HG03460 (cell line): ENCODE measurements at regions not wholly inside any gene's neighbourhood (a gene's known extent, or its start where the extent isn't known, plus 50 kb on each side); places are given as distances from the start of the nearest gene placed in this dataset.

Source experiments
- ATAC-seq: cut with Tn5 transposase; IDR thresholded peaks from one replicate; pipeline ENCODE4 v1.9.1; 2021; ENCODE audit not compliant: unreplicated experiment

DNA sequence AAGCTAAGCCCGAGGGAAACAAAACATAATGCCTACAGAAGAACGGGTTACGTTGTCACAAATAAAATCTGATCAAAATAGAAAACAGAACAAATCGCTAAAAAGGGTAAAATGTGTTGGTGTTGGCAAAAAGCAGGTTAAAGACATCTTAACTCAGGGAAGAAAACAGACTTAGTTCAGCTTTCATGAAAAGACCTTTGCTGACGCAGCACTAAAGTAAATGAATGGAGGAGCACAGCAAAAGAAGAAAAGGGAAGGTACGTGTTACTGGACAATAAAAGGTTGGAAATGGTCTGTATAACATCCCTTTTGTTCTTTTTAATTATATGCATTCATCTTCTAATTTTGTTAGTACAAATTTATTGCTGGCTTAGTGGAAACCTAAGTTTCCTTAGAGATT lies 117.4 kb upstream of the DSEL start:
- ATAC-seq, result no peak

DNA sequence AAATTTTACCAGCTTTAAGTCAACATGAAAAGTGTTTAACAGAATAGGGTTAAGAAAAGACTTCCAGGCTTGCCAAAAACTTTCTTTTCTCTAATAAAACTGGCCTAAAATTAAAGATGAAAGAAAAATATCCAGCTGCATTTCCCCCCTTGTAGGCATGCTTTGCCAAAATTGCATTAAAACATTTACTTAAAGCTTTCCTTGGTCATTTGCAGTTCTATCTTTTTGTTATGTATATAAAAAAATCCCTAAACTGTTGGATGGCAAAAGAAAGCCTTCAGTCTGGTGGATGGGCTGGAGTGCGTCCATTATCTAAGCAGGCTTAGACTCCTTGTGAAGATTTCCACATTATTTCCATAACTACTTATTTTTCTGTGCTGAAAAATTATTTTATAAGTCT lies 105.4 kb upstream of the DSEL start:
- ATAC-seq, result no peak

DNA sequence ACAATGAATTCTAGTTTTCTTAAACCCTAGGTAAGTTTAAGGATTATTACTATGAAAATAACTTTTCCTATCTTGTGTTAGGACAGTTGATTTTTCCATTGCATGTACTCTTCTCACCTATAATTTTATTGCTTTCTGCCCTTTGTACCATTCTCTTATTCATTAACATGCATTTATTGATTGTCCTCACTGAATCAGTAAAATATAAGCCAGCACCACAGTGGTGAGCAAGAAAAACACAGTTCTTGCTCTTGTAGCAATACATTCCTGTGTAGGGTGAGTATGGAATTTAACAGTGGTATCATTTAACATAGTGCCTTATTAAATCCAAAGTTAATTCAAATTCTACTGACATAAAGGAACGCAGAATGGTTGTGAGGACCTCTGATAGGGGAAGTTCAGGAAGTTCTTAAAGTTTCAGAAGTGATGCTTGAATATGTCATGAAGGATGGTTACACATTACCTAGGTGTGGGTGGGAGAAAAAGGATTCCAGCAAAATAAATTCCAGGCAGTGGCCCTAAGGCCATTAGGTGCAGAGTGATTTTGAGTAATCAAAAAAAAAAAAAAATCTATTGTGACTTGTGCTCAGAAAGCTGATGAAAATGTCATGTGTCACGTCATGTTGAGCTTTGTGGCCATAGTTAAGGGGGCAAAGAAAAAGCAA lies 104.7 kb upstream of the DSEL start:
- ATAC-seq, result no peak

DNA sequence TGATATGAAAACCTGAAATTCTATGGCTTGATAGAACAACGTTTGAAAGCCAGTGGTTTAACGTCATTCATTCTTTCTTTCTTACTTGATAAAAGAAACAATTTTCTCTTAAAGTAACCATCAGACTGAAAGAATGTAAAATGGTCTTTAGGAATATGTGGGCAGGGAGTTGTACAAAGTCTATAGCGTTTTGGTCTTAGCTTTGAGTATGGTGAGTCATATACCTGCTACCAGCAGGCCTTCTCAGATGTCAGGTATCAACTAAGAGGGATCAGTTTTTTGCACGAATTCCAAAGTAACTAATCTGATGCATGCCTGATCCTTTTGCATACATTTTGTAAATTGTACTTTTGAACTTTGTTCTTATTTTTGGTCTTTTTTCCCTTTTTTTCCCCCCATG lies 101.5 kb upstream of the DSEL start:
- ATAC-seq, result no peak

DNA sequence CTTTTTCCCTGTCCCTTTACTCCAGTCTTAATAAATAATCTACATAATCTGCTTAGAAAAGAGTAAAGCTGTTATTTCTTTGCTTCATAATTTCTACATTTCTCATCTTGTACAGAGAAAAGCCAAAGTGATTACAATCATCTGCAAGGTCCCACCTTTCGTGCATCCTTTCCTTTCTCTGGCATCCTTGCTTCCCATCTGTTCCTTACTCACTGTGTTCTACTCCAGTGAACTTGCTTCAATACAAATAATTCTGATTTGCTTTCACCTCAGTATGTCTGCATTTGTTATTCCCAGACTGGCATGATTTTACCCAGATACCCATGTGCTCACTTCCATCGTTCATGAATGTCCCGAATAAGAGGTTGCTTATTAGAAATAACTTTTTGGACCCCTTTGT lies 99.4 kb upstream of the DSEL start:
- no peak for ATAC-seq

DNA sequence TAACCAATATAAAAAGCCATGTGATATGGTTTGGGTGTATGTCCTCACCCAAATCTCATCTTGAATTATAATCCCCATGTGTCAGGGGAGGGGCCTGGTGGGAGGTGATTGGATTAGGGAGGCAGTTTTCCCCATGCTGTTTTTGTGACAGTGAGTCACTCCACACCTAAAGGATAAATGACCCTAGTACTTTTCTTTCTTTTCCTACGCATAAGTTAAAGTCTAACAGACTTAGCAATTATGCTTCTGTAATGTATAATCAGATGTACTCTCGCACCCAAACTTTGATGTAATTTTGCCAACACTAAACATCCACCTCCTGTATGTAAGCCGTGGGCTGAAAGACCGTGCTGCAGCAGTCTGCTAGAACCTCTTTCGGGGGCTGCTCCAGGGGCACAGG lies 97.2 kb upstream of the DSEL start:
- ATAC-seq, result no peak

DNA sequence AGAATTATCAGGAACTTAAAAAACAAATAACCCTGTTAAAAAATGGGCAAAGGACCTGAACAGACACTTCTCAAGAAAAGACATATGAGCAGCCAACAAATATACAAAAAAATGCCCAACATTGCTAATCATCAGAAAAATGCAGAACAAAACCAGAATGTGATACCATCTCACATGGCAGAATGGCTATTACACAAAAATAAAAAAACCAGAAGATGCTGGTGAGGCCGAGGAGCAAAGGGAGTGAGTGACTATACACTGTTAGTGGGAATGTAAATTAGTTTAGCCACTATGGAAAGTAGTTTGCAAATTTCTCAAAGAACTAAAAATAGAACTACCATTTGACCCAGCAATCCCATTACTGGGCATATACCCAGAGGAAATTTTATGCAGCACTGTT lies 95.8 kb upstream of the DSEL start:
- ATAC-seq, result no peak

DNA sequence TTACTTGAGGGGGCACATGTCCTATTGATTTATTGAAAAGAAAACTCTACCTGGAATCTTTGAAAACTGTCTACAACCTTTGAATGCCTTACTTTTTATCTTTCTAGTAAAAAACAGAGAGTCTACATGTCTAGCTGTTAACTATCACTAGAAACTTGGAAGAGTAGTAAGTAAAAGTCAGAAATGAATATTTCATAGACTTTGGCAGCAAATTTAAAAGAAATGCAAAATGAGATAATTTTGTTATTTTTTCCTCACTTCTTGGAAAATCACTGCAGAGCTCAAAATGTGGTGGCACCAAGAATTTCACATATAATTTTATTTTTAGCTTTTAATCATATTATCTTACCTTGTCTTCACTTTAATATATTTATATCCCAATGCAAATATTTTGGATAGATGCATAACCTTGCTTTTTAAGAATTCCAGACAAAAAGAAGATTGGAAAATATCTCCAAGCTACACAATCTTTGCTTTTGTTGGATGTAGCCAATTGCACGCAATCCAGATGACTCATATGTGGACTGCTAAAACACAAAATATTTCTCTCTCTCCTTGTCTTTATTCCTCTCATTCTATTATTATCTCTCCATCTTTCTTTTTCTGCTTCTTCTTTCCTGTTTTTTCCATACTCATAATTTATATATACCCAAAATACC lies 92.2 kb upstream of the DSEL start:
- no peak for ATAC-seq

DNA sequence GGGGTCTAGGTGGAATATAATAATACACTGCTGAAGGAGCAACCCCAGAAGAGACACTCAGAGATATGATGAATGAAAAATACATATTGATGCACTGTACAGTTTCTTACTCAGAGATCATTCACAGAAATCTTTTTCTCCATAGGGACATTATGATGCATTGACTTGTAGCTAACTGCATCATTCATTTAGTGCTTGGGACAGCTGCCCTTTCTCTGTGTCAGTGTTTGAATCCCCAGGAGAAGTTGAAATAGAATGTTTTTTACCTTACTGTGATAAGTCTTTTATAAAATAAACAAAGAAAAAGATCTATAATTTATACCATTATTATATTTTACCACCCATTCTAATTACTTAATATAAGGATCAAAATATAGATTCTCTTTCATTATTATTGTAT lies 91.7 kb upstream of the DSEL start:
- no peak for ATAC-seq

DNA sequence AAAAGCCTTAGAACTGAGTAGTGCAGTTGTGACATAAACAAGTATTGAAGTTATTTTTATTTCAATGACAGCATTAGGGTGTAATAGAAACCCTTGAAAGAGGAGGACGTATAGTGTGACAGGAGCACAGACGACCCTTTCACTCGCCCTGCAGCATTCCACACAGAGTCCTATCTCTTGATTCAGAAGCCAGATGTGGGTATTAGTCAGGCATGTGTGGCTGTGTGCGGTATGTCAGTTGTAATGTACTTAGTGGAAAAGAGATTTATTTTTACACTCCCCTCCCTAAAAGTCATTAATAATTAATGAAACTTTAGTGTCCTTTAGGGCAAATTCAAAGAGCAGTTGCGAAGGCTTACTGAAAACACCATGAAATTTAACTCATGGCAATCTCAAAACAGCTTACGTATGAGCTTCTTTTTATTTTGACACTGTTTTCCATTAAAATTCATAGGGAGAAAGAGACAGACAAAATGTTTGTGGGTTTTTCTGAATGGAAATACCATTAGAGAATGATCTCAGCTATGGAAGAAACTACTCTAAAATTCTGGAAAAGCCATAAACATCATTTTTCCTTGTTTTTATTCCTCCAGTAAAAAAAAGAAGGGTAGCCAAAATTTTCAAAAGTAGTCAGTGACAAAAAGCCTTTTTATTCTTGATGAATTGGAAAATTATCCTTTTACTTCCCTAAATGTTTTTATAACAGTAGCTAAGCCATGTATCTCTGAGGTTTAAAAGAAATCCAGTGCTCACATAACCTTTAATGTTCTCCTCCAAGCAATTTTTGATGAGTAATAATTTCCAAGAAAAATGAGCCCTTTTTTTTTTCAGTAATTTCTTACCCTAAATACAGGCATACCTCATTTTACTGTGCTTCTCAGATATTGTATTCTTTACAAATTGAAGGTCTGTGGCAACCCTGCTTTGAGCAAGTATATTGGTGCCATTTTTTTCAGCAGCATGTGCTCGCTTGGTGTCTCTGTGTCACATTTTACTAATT lies 84.0 kb upstream of the DSEL start:
- no peak for ATAC-seq

DNA sequence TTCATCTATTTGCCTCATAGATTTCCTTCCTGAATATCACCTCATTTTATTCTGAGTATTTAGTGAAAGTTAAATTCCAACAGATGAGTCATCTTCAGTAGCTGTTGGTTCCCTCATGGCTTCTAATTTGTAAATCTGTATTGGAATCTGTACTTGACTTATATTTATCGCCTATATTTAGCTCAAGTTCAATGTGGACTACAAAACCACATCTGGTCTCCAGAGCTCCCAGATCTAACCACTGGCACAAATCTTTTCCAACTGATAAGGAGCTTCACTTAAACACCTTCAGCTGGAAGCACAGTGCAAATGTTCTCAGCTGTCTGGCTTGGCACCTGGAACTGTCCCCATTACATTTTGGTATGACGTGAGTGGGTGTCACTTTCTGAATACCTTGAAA lies 82.8 kb upstream of the DSEL start:
- no peak for ATAC-seq

DNA sequence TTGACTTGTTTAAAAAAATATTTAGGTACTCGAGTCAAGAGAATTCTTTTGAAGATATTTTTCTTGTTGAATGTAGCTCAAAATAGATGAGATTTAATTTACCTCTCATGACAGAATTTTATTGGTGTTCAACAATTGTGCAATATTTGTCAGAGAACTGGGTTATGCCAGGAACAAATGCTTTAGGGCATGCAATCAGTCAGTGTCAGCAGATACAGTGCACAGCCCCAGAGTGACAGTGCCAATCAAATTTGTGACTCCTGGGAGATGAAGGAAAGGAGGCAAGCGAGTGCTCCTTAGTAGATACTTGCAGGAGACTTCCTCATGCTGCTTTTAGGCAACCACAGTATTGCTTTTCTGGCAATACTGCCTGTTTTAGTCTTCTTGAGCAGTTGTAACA lies 81.2 kb upstream of the DSEL start:
- ATAC-seq, result no peak

DNA sequence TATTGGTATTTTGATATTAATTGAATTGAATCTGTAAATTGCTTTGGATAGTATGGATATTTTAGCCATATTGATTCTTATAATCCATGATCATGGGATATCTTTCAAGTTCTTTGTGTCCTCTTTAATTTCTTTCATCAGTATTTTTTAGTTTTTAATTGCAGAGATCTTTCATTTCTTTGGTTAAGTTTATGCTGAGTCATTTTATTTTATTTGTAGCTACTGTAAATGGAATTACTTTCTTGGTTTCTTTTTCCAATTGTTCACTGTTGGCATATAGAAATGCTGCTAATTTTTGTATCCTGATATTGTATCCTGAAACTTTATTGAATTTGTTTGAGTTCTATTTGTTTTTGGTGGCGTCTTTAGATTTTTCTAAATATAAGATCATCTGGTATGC lies 79.5 kb upstream of the DSEL start:
- no peak for ATAC-seq

DNA sequence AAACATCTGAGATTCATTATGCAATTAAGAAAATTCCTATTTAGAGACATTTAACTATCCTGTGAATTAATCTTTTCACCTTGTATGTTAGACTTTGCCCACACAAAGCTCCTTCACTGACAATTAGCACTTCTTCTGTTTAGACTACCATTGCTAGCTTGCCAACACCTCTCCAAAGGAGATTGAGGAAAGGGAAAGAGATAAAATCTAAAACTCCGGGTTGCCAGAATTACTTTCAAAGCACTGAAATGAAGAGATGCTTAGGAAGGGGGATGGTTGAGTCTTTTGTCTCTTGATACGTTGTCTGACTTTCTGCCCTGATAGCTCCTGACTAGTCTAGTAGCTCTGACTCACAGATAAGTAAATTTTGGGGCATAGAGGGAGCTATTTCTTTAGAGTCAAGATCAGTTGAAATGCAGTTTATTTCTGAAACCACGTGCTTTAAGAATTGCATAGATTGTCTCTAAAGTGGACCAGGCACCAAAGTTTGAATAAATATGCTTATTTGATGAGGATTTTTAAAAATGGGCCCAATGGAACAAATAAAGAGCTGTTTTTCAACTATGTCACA lies 74.1 kb upstream of the DSEL start:
- no peak for ATAC-seq

DNA sequence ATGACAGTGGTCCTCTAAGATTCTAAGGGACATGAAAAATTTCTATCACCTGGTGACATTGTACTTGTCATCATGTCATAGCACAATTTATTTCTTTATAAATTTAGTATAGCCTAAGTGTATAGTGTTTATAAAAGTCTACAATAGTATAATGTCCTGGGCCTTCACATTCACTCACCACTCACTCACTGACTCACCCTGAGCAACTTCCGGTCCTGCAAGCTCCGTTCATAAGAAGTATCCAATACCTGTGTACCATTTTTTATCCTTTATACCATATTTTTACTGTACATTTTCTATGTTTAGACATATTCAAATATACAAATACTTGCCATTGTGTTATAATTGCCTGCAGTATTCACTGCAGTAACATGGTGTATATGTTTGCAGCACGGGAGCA lies 72.8 kb upstream of the DSEL start:
- no peak for ATAC-seq

DNA sequence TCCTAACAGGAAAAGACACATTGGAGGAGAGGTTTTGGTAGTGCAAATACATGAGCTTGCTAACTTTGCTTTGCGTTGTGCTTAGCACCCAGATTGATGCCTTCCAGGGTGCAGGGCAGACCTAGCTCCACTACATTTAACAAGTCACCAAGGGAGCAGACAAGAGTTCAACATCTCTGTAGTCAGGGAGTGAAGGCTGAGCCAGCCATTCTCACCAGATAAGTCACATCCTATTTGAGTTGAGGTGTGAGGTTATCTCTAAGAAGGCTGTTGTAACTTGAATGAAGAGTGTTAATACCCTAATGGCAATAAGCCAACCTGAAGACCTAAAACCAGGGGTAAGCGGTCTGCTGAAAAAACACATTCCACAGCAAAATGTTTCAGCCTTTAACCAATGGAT lies 69.6 kb upstream of the DSEL start:
- ATAC-seq, result no peak

DNA sequence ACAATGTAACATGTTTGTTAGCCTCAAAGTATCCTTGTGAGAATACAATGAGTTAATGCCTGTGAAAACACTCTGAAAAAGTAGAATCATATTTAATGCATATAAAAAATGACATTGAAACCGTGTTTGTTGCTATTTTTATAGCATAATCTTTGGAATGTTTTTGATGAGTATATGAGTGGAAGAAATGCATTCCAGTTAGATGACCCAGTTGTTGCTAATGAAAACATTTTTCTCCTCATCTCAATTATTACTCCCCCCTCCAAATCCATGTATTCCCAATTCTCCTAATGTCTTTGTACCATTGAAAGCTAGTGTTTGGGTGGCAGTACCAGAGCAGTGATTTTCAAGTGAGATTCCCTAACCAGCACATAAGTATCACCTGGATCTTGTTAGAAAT lies 67.1 kb upstream of the DSEL start:
- ATAC-seq, result no peak

DNA sequence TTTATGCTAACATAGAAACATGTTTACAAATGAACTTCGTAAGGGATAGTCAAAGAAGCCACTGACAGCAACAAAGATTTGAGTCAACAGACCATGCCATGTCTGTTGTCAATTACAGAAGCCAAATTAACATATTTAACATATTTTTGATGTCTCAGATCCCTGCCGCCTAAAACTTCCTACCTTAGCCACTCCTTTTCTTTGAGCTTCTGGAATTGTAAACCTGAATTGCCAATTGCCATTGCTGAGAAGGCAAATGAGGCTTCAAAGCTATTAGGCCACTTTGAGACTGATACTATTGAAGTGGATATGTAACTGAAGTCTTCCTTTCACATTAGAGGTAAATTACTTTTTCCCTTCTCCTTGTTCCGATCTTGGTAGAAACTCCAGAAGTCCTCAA lies 66.0 kb upstream of the DSEL start:
- no peak for ATAC-seq

DNA sequence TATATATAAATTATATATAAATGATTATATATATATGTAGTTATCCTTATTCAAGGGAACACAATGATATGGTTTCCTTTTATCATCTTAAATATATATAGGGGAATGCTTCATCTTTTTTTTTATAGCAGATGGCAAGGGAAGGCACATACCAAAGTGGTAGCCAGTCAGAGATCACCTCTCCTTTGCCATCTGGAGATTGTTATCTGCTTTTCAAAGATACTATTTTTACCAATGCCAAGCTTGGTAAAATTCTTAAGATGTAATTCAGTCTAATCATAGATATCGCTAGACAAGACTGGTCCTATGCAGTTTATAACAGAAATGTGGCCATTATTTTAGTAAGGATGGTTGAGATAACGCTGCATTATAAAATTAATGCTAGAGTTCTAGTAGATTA lies 64.7 kb upstream of the DSEL start:
- no peak for ATAC-seq

DNA sequence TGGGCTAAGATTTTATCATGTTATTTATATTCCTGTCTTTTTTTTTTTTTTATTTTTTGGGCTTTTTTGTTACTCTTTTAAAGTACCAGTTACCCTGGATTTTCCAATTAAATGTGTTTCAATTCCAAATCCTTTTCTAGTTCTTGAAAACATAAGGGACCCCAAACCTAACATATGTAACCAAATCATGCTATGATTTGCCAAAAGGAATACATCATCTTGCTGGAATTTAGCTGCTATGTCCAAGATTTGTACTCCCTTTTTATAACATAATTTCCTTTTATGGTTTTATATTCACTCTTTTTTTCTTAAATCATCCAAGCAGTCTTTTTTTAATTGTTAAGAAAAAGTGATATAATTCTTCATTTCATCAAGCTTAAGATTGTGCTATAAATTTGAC lies 60.9 kb upstream of the DSEL start:
- no peak for ATAC-seq

DNA sequence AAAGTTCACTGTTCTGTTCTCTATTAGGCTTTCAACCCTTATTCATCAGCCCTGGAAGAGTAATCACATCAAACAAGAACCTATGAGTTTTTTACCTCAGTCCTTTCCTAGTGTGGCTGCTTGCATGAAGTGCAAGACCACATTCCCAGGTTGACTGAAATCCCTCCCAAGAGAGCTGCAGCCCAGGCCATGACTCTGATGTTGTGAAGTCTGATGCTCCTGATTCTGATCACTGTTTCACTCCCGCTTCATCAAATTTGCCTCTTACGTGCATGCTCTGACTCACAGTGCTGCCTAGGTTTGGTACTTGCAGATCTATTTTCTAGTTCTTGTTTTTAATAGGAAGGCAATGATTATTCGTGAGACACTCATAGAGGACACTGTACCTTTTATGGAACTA lies 58.2 kb upstream of the DSEL start:
- ATAC-seq, result no peak

DNA sequence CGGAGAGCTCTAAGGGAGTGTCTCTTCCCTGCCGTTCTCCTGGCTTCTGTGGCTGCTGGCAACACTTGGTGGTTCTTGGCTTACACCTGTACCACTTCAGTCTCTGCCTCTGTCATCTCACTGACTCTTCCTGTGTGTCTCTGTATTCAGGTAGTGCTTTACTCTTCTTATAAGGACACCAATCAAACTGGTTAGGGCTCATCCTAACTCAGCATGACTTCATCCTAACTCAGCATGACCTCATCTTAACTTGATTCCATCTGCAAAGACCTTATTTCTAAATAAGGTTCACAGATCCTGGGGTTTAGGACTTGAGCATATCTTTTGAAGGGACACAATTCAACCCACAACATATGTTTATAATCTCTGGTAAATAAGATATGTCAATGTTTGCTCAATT lies 51.6 kb upstream of the DSEL start:
- ATAC-seq, result no peak
